GM21423 (cell line): ENCODE measurements at regions not wholly inside any gene's neighbourhood (a gene's known extent, or its start where the extent isn't known, plus 50 kb on each side); places are given as distances from the start of the nearest gene placed in this dataset.
"Not testable (repeated sequence)": the region's sequence is repeated elsewhere in the genome, so short reads cannot be mapped to it uniquely, and the experiment has no call there.

Experiments used
- ATAC-seq: cut with Tn5 transposase; IDR thresholded peaks from one replicate; pipeline ENCODE4 v1.9.1; 2021; ENCODE audit warnings: mild to moderate bottlenecking, moderate library complexity; ENCODE audit not compliant: unreplicated experiment

DNA sequence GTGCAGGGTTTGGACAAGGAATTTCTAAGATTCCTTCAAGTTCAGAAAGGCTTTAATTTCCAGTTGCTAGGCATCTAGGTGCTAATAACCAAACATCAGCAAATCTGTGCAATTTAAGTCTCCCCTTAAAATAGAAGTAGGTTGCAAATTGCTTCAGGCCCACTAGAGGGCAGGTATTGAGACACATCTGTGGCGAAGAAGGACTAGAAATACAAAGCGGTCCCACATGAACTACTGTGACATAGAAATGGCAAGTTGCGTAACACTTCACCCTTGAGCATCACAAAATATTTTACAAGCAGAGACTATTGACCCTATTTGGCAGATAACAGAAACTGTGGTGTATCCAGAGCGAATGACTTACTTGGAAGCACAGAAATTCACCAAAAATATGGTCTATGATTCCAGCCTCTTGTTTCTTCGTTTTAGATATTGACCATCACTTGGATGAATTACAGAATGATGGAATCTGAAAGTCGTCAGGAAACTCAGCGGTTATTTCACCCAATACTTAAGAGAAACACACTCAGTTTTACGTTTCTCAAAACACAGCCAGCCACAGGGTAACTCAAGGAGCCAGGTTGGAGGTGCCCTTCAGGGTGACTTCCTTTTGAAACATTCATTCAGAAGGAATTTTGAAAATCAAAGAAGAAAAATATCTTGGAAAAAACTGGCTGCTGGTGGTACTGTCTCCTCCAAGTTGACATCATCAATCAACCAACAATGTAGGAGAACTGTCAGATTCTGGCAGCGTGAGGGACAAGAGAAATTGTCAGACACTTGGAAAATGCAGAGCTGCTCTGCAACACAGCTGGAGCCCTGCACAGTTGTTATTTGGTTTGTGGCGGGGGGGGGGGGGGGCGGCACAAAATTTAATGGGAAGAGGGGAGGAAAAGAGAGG is 256.3 kb upstream of the MINDY3 start:
- ATAC-seq = no peak

DNA sequence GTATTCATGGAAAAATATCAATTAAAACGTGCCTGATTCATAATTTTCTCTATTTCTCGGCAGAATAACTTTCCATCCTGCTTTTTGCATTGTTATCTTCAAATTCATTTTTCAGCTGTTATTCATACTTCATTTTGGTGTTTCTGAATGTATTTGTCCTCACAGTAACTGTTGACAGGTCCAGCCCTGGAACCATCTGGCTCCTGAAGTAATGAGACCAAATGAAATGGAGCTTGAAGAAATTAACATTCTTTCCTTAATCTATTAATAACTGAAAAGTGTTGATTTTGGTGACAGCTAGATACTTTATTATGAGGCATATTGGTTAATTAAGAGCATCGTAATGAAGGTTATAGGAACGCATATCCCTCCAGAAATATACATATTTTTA is 257.0 kb upstream of the MINDY3 start:
- no peak for ATAC-seq

DNA sequence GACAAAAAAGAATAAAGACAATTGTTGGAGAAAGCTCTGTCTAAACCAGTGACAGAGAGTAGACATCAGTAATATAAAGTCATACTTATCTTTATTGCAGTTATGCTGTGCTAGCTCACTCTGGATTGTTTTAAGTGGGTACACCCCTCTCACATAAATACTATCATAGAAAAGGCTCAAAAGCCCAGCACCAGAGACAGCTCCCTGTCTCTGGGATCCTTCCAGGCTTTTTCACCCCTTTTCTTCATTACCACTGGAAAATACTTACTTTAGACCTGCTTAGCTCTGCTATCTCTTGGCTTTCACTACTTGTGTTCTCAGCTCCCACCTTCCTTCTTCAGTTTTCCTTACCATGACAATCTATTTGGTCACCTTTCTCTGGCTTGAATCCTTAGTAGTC is 259.1 kb upstream of the MINDY3 start:
- ATAC-seq = no peak

DNA sequence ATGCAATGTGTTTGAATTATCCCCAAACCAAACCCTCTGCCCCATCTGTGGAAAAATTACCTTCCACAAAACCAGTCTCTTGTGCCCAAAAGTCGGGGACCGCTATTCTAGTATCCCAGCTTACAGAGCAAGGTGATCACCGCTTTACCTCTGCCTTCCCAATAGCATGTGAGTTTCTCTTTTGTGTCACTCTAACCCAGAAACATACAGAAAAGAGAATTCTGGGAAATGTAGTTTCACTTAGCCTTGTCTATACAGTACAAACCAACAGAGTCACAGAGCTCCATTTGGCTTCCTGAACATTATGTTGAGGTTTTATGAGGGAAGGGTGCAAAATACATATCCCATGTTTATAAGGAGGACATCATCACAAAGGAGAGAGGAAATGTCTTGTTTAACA is 260.3 kb upstream of the MINDY3 start:
- no peak for ATAC-seq

DNA sequence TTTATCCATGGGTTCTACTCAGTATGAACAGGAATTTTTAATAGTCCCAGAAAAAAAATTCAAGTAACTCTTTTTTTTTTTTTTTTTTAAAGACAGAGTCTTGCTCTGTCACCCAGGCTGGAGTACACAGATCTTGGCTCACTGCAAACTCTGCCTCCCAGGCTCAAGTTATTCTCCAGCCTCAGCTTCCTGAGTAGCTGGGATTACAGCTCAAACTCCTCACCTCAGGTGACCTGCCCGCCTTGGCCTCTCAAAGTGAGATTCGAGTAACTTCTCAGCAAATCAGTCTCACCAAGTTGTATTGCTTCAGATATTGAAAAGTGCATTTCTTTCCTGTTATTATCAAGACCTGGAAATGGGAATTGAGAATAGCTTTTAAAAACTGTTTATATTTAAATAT is 281.2 kb upstream of the MINDY3 start:
- no peak for ATAC-seq

DNA sequence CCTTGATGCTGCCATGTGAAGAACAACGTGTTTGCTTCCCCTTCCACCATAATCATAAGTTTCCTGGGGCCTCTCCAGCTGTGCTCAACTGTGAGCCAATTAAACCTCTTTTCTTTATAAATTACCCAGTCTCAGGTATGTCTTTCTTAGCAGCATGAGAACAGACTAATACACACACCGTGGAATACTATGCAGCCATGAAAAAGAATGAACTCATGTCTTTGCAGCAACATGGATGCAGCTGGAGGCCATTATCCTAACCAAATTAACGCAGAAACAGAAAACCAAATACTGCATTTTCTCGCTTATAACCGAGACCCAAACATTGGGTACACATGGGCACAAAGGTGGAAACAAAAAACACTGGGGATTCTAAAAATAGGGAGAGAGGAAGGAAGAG is 286.7 kb upstream of the MINDY3 start:
- no peak for ATAC-seq

DNA sequence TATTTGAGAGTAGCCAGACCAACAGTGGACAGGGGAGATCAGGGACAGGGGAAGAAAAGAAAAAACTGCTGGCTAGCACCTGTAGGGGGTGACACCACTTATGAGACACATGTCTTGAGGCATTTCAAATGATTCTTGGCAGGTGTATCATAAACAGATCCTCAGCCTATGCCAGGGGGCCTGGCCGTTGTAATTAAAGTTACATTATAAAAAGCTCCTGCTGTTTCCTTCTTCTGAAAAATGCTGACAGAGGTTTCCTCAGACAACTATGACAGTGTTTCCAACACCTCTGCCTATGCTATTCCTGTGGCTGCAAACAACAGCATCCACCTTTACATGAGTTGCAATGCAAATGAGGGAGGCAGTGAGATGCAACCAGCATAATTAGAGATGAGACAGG is 281.0 kb upstream of the PTER start:
- ATAC-seq = no peak

DNA sequence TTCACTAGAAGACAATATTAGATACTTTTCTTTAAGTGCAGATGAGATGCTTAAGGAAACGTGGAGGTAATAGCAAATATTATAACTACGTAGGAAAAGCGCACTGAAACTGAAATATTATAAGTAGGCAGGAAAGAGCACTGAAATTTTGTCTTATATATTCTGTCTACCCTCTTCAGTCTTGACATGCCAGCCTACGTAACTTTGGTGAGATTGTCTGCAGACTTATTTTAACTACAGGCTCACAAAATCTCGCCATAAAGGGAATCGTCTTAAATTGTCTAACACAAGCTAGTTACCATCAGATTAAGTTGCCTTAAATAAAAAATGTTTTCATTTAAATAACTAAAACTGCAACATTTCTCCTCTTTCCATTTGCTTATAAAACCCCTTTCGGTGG is 280.1 kb upstream of the PTER start:
- no peak for ATAC-seq

DNA sequence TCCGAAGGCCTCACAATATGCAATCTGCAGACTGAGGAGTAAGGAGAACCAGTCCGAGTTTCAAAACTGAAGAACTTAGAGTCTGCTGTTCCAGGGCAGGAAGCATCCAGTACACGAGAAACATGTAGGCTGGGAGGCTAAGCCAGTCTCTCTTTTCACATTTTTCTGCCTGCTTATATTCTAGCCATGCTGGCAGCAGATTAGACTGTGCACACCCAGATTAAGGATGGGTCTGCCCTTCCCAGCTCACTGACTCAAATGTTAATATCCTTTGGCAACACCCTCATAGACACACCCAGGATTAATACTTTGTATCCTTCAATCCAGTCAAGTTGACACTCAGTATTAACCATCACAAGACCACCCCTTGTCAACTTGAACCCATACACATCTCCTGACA is 271.7 kb upstream of the PTER start:
- ATAC-seq = not testable (repeated sequence)

DNA sequence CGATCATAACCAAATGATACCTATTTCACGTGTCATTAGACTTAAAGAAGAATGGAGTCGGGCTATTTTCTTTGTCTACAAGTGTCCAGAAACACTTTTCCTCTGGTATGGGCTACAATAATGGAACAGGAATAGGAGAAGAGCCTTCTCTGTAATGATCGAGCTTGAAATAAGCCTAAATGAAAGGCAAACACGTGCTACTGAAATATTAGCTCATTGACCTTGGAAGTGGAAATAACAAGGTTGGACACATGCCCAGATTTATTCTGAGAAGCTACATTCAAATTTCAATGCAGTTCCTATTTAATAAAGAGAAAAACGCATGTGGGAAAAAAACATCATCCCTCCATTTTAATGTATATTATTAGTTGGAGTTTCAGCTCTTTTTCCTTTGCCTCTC is 254.7 kb upstream of the PTER start:
- no peak for ATAC-seq

DNA sequence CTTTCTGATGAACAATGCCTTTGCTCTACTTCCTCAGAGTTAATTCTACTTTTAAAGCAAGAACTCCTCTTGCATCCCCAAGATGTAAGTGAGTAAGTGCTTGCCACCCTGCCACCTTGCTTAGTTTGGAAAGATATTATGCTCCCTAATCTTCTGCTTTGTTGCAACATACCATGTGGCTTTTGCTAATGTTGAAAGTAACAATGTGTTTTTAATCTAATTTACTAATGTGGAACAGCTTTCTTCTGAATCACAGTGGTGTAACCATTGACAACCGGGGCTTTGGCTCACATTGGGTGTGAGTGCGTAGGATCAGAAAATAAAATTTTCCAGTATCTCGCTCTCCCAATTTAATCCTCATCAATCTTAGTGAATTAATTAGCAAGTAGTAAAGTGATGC is 254.1 kb upstream of the PTER start:
- ATAC-seq = no peak

DNA sequence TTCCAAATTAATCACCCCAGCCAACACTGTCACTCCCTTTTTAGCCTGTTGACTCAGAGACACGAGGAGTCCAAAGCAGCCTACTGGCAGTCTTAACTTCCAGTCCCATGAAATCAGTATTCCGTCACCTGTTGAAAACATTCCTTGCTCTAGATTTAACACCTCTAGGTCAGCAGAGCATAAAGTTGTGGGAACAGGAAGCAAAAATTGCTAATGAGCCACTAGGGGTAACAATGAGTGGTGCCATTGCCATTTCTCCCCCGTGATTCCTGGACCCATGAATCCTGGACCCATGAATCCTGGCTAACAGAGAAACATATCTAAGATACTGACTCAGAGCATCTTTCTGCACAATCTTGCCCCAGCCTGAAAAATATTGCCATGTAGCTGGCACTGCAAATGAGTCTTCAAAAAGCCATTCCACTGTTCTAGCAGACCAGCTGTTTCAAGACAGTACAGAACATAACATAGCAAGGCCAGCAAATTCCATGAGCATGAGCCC is 252.7 kb upstream of the PTER start:
- ATAC-seq = no peak

DNA sequence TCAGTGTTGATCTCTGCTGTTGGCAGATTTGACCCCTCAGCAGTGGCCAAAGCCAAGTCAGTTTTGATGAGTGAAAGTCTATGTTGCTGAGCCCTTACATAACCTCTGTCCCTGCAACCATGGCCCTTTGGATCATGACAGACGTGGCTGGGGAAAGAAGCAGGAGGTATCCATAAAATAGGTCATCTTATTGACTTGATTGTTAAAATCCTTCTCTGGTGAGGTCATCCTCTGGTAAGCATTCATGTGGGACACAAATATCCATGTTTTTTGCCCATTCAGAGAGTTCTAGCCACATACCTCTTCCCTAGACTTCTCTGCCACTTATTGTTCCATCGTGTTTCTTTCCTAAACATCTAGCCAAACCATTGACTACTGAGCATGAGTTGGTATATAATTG is 251.9 kb upstream of the PTER start:
- no peak for ATAC-seq

DNA sequence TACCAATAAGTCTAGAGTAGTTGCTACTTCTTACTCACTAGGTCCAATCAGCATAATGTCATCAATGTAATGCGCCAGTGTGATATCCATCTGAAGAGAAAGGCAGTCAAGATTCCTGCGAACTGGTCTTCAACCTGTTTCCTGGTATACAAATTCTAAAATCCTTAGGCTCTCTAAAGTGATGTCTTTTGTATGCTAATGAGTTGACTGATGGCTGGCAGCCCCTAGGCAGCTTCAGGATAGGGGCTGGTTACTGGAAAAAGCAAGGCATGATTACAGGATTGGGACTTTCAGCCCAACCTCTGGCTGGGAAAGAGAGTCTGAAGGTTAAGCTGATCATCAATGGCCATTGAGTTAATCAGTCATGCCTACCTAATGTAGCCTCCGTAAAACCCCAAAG is 250.2 kb upstream of the PTER start:
- ATAC-seq = no peak

DNA sequence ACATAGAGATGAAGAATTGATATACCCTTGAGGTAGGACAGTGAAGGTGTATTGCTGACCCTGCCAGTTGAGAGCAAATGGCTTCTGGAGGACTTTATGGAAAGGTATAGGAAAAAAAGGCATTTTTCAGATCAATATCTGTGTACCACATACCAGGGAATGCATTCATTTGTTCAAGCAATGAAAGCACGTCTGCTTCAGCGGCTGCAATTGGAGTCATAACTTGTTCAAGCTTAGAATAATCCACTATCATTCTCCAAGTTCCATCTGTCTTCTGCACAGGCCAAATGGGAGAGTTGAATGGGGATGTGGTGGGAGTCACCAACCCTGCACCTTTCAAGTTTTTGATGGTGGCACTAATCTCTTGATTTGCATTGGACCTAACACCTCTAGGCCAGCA is 249.6 kb upstream of the PTER start:
- ATAC-seq = no peak

DNA sequence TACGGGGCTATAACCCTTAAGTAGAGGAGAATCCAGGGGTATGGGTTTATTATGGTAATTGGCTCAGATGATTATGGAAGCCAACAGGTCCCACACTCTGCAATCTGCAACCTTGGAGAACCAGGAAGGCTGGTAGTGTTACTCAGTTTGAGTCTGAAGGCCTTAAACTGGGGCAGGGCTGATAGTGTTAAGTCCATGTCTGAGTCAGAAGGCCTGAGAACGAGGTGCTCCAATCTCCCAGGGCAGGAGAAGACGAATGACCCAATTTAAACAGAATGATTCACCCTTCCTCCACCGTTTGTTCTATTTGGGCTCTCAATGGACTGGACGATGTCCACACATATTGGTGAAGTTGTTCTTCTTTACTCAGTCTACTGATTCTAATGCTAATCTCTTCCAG is 244.5 kb upstream of the PTER start:
- no peak for ATAC-seq

DNA sequence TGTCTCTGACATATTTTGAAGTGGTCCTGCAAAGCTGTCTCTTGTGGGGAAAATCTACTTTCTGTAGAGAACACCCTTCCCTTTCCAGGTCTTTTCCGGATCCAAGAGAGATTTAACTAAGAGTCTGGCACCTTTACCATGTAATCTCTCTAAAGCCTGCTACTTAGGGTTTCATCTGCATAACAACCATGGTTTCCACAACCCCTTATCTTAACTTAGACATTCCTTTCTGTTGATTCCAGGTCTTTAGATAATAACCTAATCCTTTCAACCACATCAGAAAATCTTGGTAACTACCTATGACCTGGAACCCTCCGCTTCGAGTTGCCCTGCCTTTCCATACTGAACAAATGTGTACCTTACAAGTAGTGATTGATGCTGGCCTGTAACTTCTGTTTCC is 243.6 kb upstream of the PTER start:
- no peak for ATAC-seq

DNA sequence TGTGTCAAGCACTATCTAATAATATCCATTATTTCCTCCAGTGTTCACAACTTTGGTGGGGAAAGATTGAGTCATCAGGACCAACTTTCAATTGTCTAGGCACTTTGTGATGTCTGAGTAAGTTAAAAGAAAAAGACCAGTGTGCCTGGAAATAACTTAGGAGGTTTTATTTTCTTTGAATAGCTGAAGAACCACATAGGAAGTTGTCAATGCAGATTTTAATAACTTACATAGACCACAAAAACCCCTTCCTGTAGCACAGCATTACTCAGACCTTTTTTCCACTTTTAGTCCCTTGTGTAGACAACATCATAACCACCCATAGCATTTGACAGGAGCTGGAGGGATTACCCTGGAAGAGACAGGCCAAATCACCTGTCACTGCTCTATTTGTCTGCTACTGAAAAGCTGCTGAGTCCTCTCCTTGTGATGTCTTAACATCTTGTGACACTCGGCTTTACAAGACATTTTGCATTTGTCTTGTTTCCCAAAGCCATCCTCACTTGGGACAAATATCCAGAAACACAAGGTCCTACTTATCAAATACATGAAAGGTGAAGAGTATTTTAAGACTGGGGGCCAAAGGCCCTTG is 241.5 kb upstream of the PTER start:
- peak; percentile 99 for ATAC-seq

DNA sequence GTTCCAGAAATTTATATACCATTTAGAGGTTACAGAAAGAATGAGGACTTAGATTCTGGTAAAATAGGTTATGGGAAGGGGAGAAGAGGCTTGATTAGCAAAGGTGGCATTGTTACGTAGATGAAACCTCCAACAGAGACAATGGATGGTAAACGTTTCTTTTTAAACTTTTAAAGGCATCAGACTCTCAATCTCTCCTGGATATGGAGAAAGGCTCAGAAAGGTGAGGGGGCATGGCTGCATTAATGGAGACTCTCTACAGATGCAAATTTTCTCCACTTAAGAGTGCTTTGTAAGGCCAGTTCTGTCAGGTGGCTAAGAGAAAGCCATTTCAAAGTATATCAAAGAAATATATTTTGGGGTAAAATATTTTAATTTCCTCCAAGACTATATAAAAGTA is 240.9 kb upstream of the PTER start:
- no peak for ATAC-seq

DNA sequence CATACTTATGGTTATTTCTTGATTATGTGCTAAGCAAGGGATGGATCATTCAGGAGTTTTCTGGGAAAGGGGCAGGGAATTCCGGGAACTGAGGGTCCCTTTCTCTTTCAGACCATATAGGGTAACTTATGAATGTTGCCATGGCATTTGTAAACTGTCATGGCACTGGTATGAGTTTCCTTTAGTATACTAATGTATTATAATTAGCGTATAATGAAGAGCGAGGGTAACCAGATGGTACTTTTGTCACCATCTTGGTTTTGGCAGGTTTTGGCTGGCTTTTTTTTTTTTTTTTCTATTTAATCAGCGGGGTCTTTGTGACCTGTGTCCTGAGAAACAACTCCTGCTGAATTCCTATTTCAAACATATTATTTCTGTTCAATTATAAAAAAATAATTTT is 237.6 kb upstream of the PTER start:
- ATAC-seq = no peak

DNA sequence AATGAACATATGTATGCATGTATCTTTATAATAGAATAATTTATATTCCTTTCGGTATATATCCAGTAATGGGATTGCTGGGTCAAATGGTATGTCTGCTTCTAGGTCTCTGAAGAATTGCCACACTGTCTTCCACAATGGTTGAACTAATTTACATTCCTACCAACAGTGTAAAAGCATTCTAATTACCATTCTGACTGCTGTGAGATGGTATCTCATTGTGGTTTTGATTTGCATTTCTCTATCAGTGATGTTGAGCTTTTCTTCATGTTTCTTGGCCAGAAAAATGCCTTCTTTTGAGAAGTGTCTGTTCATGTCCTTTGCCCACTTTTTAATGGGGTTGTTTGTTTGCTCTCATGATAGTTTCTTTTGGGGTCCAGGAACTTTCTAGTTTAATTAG is 213.2 kb upstream of the PTER start:
- ATAC-seq = not testable (repeated sequence)

DNA sequence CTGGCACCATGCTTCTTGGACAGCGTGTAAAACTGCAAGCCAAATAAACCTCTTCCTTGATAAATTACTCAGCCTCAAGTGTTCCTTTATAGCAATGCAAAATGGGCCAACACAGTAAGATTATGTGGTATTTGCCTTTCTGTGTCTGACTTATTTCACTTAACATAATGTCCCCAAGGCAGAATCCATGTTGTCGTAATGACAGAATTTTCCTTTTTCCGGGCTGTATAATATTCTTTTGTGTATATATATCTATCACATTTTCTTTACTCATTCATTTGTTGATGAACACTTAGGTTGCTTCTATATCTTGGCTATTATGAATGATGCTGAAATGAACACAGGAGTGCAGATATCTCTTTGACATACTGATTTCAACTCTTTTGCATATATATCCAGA is 209.1 kb upstream of the PTER start:
- no peak for ATAC-seq

DNA sequence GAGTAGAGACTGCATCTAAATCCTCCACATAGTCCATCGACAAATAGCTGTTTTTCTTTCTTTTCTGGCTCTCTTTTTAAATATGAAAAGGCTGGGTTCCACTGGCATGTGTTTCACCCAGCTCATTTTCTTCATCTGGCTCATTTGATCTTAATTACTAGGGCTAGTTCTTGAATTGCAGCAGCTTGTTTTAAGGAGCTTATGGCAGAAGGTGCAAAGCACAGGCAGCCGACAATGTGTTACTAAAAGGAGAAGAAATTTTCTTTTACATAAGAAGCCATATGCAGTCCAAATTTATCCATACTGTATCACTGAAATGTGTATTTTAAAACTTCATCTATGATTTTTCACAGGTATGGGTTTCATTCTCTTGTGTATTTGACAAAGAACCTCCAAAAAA is 205.6 kb upstream of the PTER start:
- no peak for ATAC-seq
